A673 (cell line): ENCODE measurements at regions not wholly inside any gene's neighbourhood (a gene's known extent, or its start where the extent isn't known, plus 50 kb on each side); places are given as distances from the start of the nearest gene placed in this dataset.

ENCODE experiments used
- BruUV-seq: library from RNA; stranded (reverse); fragments of 400-500 nt; replicated peaks from 2 replicates; lab custom pipeline; 2021; lab: Mats Ljungman, UMichigan
- CTCF ChIA-PET: fragments of 300-600 bp; sonication (Branson Sonifier 250); formaldehyde crosslinking; loops from one replicate; lab custom pipeline; 2022; ENCODE audit warnings: antibody characterized with exemption; lab: Charles Lee
- POLR2A ChIA-PET: fragments of 300-600 bp; sonication (Branson Sonifier 250); formaldehyde crosslinking; loops from one replicate; lab custom pipeline; 2022; ENCODE audit warnings: antibody characterized with exemption; ENCODE audit not compliant: low non-redundant PET; lab: Charles Lee
- DNase-seq: peaks from one replicate; pipeline ENCODE4 v3.0.0-alpha.2; 2015; ENCODE audit warnings: low spot score
- H3K27ac ChIP-seq: fragments of 200-600 bp; sonication (generic); 2 replicates; pipeline ENCODE4 v1.5.1; 2016; ENCODE audit warnings: mixed run types, low read depth, mild to moderate bottlenecking, mixed read lengths, antibody characterized with exemption, low read length; ENCODE audit not compliant: poor library complexity, severe bottlenecking
- H3K27me3 ChIP-seq: fragments of 200-600 bp; sonication (generic); replicated peaks from 2 replicates; pipeline ENCODE4 v1.6.1; 2017; ENCODE audit warnings: mixed run types, low read depth, mild to moderate bottlenecking, mixed read lengths, antibody characterized with exemption, low read length; ENCODE audit not compliant: insufficient read depth, poor library complexity
- H3K36me3 ChIP-seq: fragments of 200-600 bp; sonication (generic); 2 replicates; pipeline ENCODE4 v1.6.1; 2016; ENCODE audit warnings: mixed run types, mild to moderate bottlenecking, mixed read lengths, antibody characterized with exemption, low read length; ENCODE audit not compliant: insufficient read depth, poor library complexity, severe bottlenecking
- H3K4me1 ChIP-seq: fragments of 200-600 bp; sonication (generic); 2 replicates; pipeline ENCODE4 v1.6.1; 2017; ENCODE audit warnings: mixed run types, mild to moderate bottlenecking, mixed read lengths, antibody characterized with exemption, low read length; ENCODE audit not compliant: insufficient read depth, poor library complexity, severe bottlenecking
- H3K4me3 ChIP-seq: fragments of 200-600 bp; sonication (generic); 2 replicates; pipeline ENCODE4 v1.5.1; 2016; ENCODE audit warnings: low read depth, mixed run types, mild to moderate bottlenecking, mixed read lengths, low read length; ENCODE audit not compliant: poor library complexity, severe bottlenecking
- H3K9me3 ChIP-seq: fragments of 200-600 bp; sonication (generic); 2 replicates; pipeline ENCODE4 v1.6.1; 2016; ENCODE audit warnings: mixed run types, low read depth, mild to moderate bottlenecking, mixed read lengths, antibody characterized with exemption, low read length; ENCODE audit not compliant: poor library complexity, severe bottlenecking
- CTCF ChIP-seq: fragments of 300-800, 200-600 bp; sonication (generic); conservative IDR thresholded peaks from 2 replicates; pipeline ENCODE4 v1.5.1; 2017; ENCODE audit warnings: low read depth, mild to moderate bottlenecking, antibody characterized with exemption, low read length, moderate library complexity, mixed read lengths
- EZH2 ChIP-seq: fragments of 200-600 bp; sonication (generic); IDR thresholded peaks from 2 replicates; pipeline ENCODE4 v1.6.1; 2017; ENCODE audit warnings: borderline replicate concordance, low read depth, mild to moderate bottlenecking, mixed read lengths, antibody characterized with exemption, low read length; ENCODE audit not compliant: poor library complexity, severe bottlenecking
- intact Hi-C: fragments of 100-400 bp; cut with micrococcal nuclease; formaldehyde crosslinking; loops from one replicate; pipeline ENCODE4 v1.10.0; 2022; ENCODE audit not compliant: unreplicated experiment

- BruUV-seq = no TSS peak
- Histone ChIP-seq H3K27ac (no peak overlapping the region), H3K27me3 (no peaks in the 10 kb centered on the region), H3K36me3 (no peaks in the 10 kb centered on the region), H3K4me1 (no peaks in the 10 kb centered on the region), H3K4me3 (no peak overlapping the region), H3K9me3 (no peaks in the 10 kb centered on the region)
- POLR2A ChIA-PET = no interaction called here
- intact Hi-C loops = no loop called here
- TF ChIP-seq CTCF (no peak), EZH2 (no peak)
- CTCF ChIA-PET = no interaction called here
- peak; percentile 73 for DNase-seq
Measured at GRCh38 chr10:6778992-6779701, 199.1 kb upstream of the PRKCQ start.

- TF ChIP-seq EZH2 (no peak), CTCF (no peak)
- Histone ChIP-seq H3K4me3 (no peak overlapping the region), H3K9me3 (no peaks in the 10 kb centered on the region), H3K4me1 (no peaks in the 10 kb centered on the region), H3K27ac (no peak overlapping the region), H3K36me3 (no peaks in the 10 kb centered on the region), H3K27me3 (no peaks in the 10 kb centered on the region)
- ChIA-PET CTCF (no interaction called here), POLR2A (no interaction called here)
- no TSS peak for BruUV-seq
- DNase-seq = no peak
- intact Hi-C loops = no loop called here
Measured at GRCh38 chr10:6776170-6776569, 196.1 kb upstream of the PRKCQ start.

GRCh38 chr10:6774406-6774805 lies 194.3 kb upstream of the PRKCQ start:
- ChIA-PET CTCF (no interaction called here), POLR2A (no interaction called here)
- H3K27ac ChIP-seq = no peak overlapping the region
- intact Hi-C loops = no loop called here
- no peaks in the 10 kb centered on the region for H3K27me3 ChIP-seq
- H3K36me3 ChIP-seq = no peaks in the 10 kb centered on the region
- H3K9me3 ChIP-seq = no peaks in the 10 kb centered on the region
- H3K4me3 ChIP-seq = no peak overlapping the region
- TF ChIP-seq EZH2 (no peak), CTCF (no peak)
- BruUV-seq = no TSS peak
- H3K4me1 ChIP-seq = no peaks in the 10 kb centered on the region
- no peak for DNase-seq
